Naive thymus-derived CD8-positive, alpha-beta T cell (primary cell): ENCODE measurements at regions not wholly inside any gene's neighbourhood (a gene's known extent, or its start where the extent isn't known, plus 50 kb on each side); places are given as distances from the start of the nearest gene placed in this dataset.

Source experiments
- ATAC-seq, 2 donors: fragments of 150-1000 bp; cut with Tn5 transposase in 1 of 2; sonication (Bioruptor Pico), chemical (Tn5 transposase) in 1 of 2; 1 replicate in 1 of 2; 2 replicates in 1 of 2; pipeline ENCODE4 v1.10.0; 2021; ENCODE audit warnings: mild to moderate bottlenecking in 2 of 2, moderate library complexity in 2 of 2
- POLR2A ChIA-PET: fragments of 350-600 bp; sonication (Branson Sonifier 250); formaldehyde crosslinking; loops from one replicate; lab custom pipeline; 2021; ENCODE audit warnings: antibody characterized with exemption; lab: Charles Lee
- DNase-seq, 10 donors: peaks; one replicate each; pipeline versions ENCODE4 v3.0.0 to v3.0.0-alpha.2; 2020 to 2022
- H3K27ac Mint-ChIP-seq, 10 donors: one replicate each; pipeline ENCODE4 v1.8.0; 2020 to 2022; ENCODE audit warnings: mild to moderate bottlenecking in 10 of 10, mixed read lengths in 10 of 10, moderate library complexity in 4 of 10, inconsistent platforms in 1 of 10
- H3K27me3 Mint-ChIP-seq, 5 donors: one replicate each; pipeline ENCODE4 v1.8.0; 2021 to 2022; ENCODE audit warnings: mixed read lengths in 5 of 5
- H3K36me3 Mint-ChIP-seq, 3 donors: one replicate each; pipeline ENCODE4 v1.8.0; 2020 to 2022; ENCODE audit warnings: mixed read lengths in 3 of 3, mild to moderate bottlenecking in 2 of 3, inconsistent platforms in 1 of 3
- H3K4me1 Mint-ChIP-seq, 4 donors: one replicate each; pipeline ENCODE4 v1.8.0; 2021 to 2022; ENCODE audit warnings: mixed read lengths in 4 of 4
- H3K4me3 Mint-ChIP-seq, 10 donors: one replicate each; pipeline ENCODE4 v1.8.0; 2020 to 2022; ENCODE audit warnings: mild to moderate bottlenecking in 10 of 10, mixed read lengths in 10 of 10, moderate library complexity in 6 of 10, inconsistent platforms in 1 of 10
- H3K9me3 Mint-ChIP-seq, 9 donors: one replicate each; pipeline ENCODE4 v1.8.0; 2020 to 2022; ENCODE audit warnings: mixed read lengths in 9 of 9, mild to moderate bottlenecking in 3 of 9, inconsistent platforms in 1 of 9, moderate library complexity in 1 of 9

- H3K4me3 Mint-ChIP-seq, result no peak overlapping the region
- POLR2A ChIA-PET, result no interaction called here
- peaks cover 1 to 31% (median 7%) of the 10 kb centered on the region in 5 donors for H3K27me3 Mint-ChIP-seq
- peaks cover 0 to 3% (median 0%) of the 10 kb centered on the region in 9 donors for H3K9me3 Mint-ChIP-seq
- ATAC-seq, result no peak
- peaks cover 0 to 1% (median 0%) of the 10 kb centered on the region in 3 donors for H3K36me3 Mint-ChIP-seq
- peaks cover 0 to 2% (median 0%) of the 10 kb centered on the region in 4 donors for H3K4me1 Mint-ChIP-seq
- DNase-seq, result no peak
- no peak overlapping the region for H3K27ac Mint-ChIP-seq
Measured at GRCh38 chr1:30274173-30274970, 449.0 kb downstream of the MATN1 start.

GRCh38 chr1:30273456-30273855 is 449.9 kb downstream of the MATN1 start:
- Mint-ChIP-seq H3K27me3 (peaks cover under 1 to 34% (median 12%) of the 10 kb centered on the region in 5 donors), H3K36me3 (no peaks in the 10 kb centered on the region)
- POLR2A ChIA-PET, result no interaction called here

GRCh38 chr1:30273021-30273325 is 450.4 kb downstream of the MATN1 start:
- H3K4me3 Mint-ChIP-seq, result no peak overlapping the region
- POLR2A ChIA-PET, result no interaction called here
- H3K4me1 Mint-ChIP-seq, result peaks cover 0 to 2% (median 0%) of the 10 kb centered on the region in 4 donors
- H3K27ac Mint-ChIP-seq, result peak overlapping the region in 1 of 10 donors; percentile 69
- no peaks in the 10 kb centered on the region for H3K36me3 Mint-ChIP-seq
- ATAC-seq (no peak), DNase-seq (no peak)
- peaks cover 1 to 34% (median 16%) of the 10 kb centered on the region in 5 donors for H3K27me3 Mint-ChIP-seq
- peaks cover 0 to 3% (median 0%) of the 10 kb centered on the region in 9 donors for H3K9me3 Mint-ChIP-seq

More at GRCh38 chr1:30273456-30273855, 449.9 kb downstream of the MATN1 start:
- no peak for DNase-seq
- peaks cover 0 to 2% (median 0%) of the 10 kb centered on the region in 4 donors for H3K4me1 Mint-ChIP-seq
- H3K9me3 Mint-ChIP-seq, result peaks cover 0 to 3% (median 0%) of the 10 kb centered on the region in 9 donors
- no peak overlapping the region for H3K27ac Mint-ChIP-seq
- no peak for ATAC-seq
- H3K4me3 Mint-ChIP-seq, result no peak overlapping the region

- ATAC-seq, result no peak
- peaks cover 0 to 2% (median 0%) of the 10 kb centered on the region in 4 donors for H3K4me1 Mint-ChIP-seq
- H3K27ac Mint-ChIP-seq, result peak overlapping the region in 1 of 10 donors; percentile 69
- no peak overlapping the region for H3K4me3 Mint-ChIP-seq
- peaks cover 2 to 34% (median 18%) of the 10 kb centered on the region in 5 donors for H3K27me3 Mint-ChIP-seq
- no peaks in the 10 kb centered on the region for H3K36me3 Mint-ChIP-seq
- DNase-seq, result no peak
- POLR2A ChIA-PET, result no interaction called here
- peaks cover 0 to 3% (median 0%) of the 10 kb centered on the region in 9 donors for H3K9me3 Mint-ChIP-seq
Measured at GRCh38 chr1:30272277-30273020, 450.9 kb downstream of the MATN1 start.

- Mint-ChIP-seq H3K27me3 (peaks cover 2 to 30% (median 18%) of the 10 kb centered on the region in 5 donors), H3K27ac (no peak overlapping the region), H3K4me3 (no peak overlapping the region), H3K9me3 (peaks cover 0 to 3% (median 0%) of the 10 kb centered on the region in 9 donors), H3K4me1 (peaks cover 0 to 2% (median 0%) of the 10 kb centered on the region in 4 donors), H3K36me3 (no peaks in the 10 kb centered on the region)
- DNase-seq, result no peak
- POLR2A ChIA-PET, result no interaction called here
- ATAC-seq, result no peak
Measured at GRCh38 chr1:30271401-30272276, 451.7 kb downstream of the MATN1 start.

- Mint-ChIP-seq H3K27me3 (peaks cover 1 to 28% (median 18%) of the 10 kb centered on the region in 5 donors), H3K4me1 (peaks cover 0 to under 1% (median 0%) of the 10 kb centered on the region in 4 donors), H3K36me3 (no peaks in the 10 kb centered on the region), H3K4me3 (no peak overlapping the region), H3K27ac (peak overlapping the region in 1 of 10 donors; percentile 15), H3K9me3 (peaks cover 0 to 2% (median 0%) of the 10 kb centered on the region in 9 donors)
- no peak for DNase-seq
- POLR2A ChIA-PET, result no interaction called here
- ATAC-seq, result no peak
Measured at GRCh38 chr1:30270461-30270860, 452.9 kb downstream of the MATN1 start.

- Mint-ChIP-seq H3K4me1 (no peaks in the 10 kb centered on the region), H3K9me3 (no peaks in the 10 kb centered on the region), H3K4me3 (no peak overlapping the region), H3K36me3 (no peaks in the 10 kb centered on the region), H3K27ac (no peak overlapping the region), H3K27me3 (peaks cover 0 to 24% (median 21%) of the 10 kb centered on the region in 5 donors)
- POLR2A ChIA-PET, result no interaction called here
- DNase-seq (no peak), ATAC-seq (no peak)
Measured at GRCh38 chr1:30268923-30269666, 454.3 kb downstream of the MATN1 start.

GRCh38 chr1:30267856-30268255 is 455.5 kb downstream of the MATN1 start:
- Mint-ChIP-seq H3K4me1 (no peaks in the 10 kb centered on the region), H3K27ac (no peak overlapping the region), H3K4me3 (no peak overlapping the region), H3K36me3 (no peaks in the 10 kb centered on the region), H3K9me3 (no peaks in the 10 kb centered on the region), H3K27me3 (peaks cover 0 to 23% (median 21%) of the 10 kb centered on the region in 5 donors)
- ATAC-seq, result no peak
- no peak for DNase-seq
- POLR2A ChIA-PET, result no interaction called here

GRCh38 chr1:30267046-30267445 is 456.3 kb downstream of the MATN1 start:
- Mint-ChIP-seq H3K27ac (no peak overlapping the region), H3K4me3 (no peak overlapping the region), H3K9me3 (no peaks in the 10 kb centered on the region), H3K36me3 (no peaks in the 10 kb centered on the region), H3K27me3 (peaks cover 0 to 23% (median 16%) of the 10 kb centered on the region in 5 donors), H3K4me1 (no peaks in the 10 kb centered on the region)
- DNase-seq, result no peak
- no peak for ATAC-seq
- POLR2A ChIA-PET, result no interaction called here

- H3K9me3 Mint-ChIP-seq, result peaks cover 0 to 10% (median 0%) of the 10 kb centered on the region in 9 donors
- no peaks in the 10 kb centered on the region for H3K36me3 Mint-ChIP-seq
- H3K4me3 Mint-ChIP-seq, result no peak overlapping the region
- no peaks in the 10 kb centered on the region for H3K4me1 Mint-ChIP-seq
- H3K27ac Mint-ChIP-seq, result no peak overlapping the region
- POLR2A ChIA-PET, result no interaction called here
- no peak for ATAC-seq
- H3K27me3 Mint-ChIP-seq, result peaks cover 2 to 23% (median 10%) of the 10 kb centered on the region in 5 donors
- peak in 1 of 10 donors; percentile 53 for DNase-seq
Measured at GRCh38 chr1:30265127-30266070, 458.0 kb downstream of the MATN1 start.

- peaks cover 3 to 25% (median 11%) of the 10 kb centered on the region in 5 donors for H3K27me3 Mint-ChIP-seq
- no peaks in the 10 kb centered on the region for H3K4me1 Mint-ChIP-seq
- H3K9me3 Mint-ChIP-seq, result peaks cover 0 to 10% (median 0%) of the 10 kb centered on the region in 9 donors
- no peak overlapping the region for H3K4me3 Mint-ChIP-seq
- DNase-seq, result no peak
- POLR2A ChIA-PET, result no interaction called here
- ATAC-seq, result no peak
- no peaks in the 10 kb centered on the region for H3K36me3 Mint-ChIP-seq
- H3K27ac Mint-ChIP-seq, result no peak overlapping the region
Measured at GRCh38 chr1:30264672-30265025, 458.7 kb downstream of the MATN1 start.
